Gastroesophageal sphincter (tissue), 3 donors: ENCODE measurements at regions not wholly inside any gene's neighbourhood (a gene's known extent, or its start where the extent isn't known, plus 50 kb on each side); places are given as distances from the start of the nearest gene placed in this dataset.

Experiments
- CTCF ChIP-seq, 4 experiments: fragments of 200-600 bp in 2 of 4; fragments of 450-650 bp in 2 of 4; sonication (generic) in 1 of 4; IDR thresholded peaks; one replicate each; pipeline ENCODE4 v1.5.1; 2017 to 2019; ENCODE audit warnings: antibody characterized with exemption in 4 of 4, mild to moderate bottlenecking in 2 of 4, moderate library complexity in 2 of 4
- POLR2A ChIP-seq, 2 donors: fragments of 450-650 bp; IDR thresholded peaks; one replicate each; pipeline ENCODE4 v1.6.1; 2017; ENCODE audit warnings: antibody characterized with exemption in 2 of 2, mild to moderate bottlenecking in 2 of 2, moderate library complexity in 1 of 2
- POLR2AphosphoS5 ChIP-seq: sonication (generic); formaldehyde crosslinking; IDR thresholded peaks from one replicate; pipeline ENCODE4 v1.6.1; 2017; ENCODE audit warnings: antibody characterized with exemption

- TF ChIP-seq CTCF (IDR thresholded peaks at IDR 0.05) = no peak
- no peak for TF ChIP-seq POLR2AphosphoS5
- no peak for TF ChIP-seq POLR2A (IDR thresholded peaks at IDR 0.05)
Observed at GRCh38 chr7:4613846-4614548, 68.1 kb upstream of the FOXK1 start.
